HCT116 (cell line): ENCODE measurements at regions not wholly inside any gene's neighbourhood (a gene's known extent, or its start where the extent isn't known, plus 50 kb on each side); places are given as distances from the start of the nearest gene placed in this dataset.

Experiments used
- ATAC-seq: fragments of 200-7000 bp; cut with Tn5 transposase; 2 replicates; pipeline ENCODE4 v1.9.1; 2020; ENCODE audit warnings: mild to moderate bottlenecking, moderate library complexity
- BruUV-seq: library from RNA; stranded (reverse); fragments of 400-500 nt; replicated peaks from 2 replicates; lab custom pipeline; 2021; lab: Mats Ljungman, UMichigan
- CTCF ChIA-PET: fragments of 300-600 bp; sonication (Branson Sonifier 250); formaldehyde crosslinking; loops from one replicate; lab custom pipeline; 2021; ENCODE audit warnings: antibody characterized with exemption; lab: Charles Lee
- POLR2A ChIA-PET: fragments of 300-600, 350-600 bp; sonication (Branson Sonifier 250); formaldehyde crosslinking; loops from one replicate; lab custom pipeline; 2021; ENCODE audit warnings: antibody characterized with exemption; lab: Charles Lee
- RAD21 ChIA-PET, 2 experiments: fragments of 300-600 bp; sonication (Branson Sonifier 250); formaldehyde crosslinking; loops; one replicate each; lab custom pipeline; 2023; ENCODE audit warnings: low total read pairs in 2 of 2; ENCODE audit not compliant: uncharacterized antibody in 2 of 2, unreplicated experiment in 2 of 2, low non-redundant PET in 1 of 2; lab: Charles Lee
- DNase-seq: peaks from one replicate; pipeline ENCODE4 v3.0.0-alpha.2; 2010; ENCODE audit warnings: low read depth, low spot score
- H2AFZ ChIP-seq: fragments of 200-600 bp; shearing (Covaris generic), sonication (generic); 2 replicates; pipeline ENCODE4 v1.6.1; 2017; ENCODE audit warnings: low read depth, mixed run types, mixed read lengths, antibody characterized with exemption, low read length; ENCODE audit not compliant: poor library complexity, severe bottlenecking
- H3K27ac ChIP-seq: 2 replicates; pipeline ENCODE4 v1.5.1; 2012; ENCODE audit warnings: low read depth, low read length
- H3K27me3 ChIP-seq: fragments of 200-600 bp; sonication (generic); 2 replicates; pipeline ENCODE4 v1.6.1; 2016; ENCODE audit warnings: mixed run types, low read length, mixed read lengths; ENCODE audit not compliant: insufficient read depth
- H3K36me3 ChIP-seq, 2 experiments: fragments of 200-500 bp in 1 of 2; fragments of 200-600 bp in 1 of 2; sonication (Bioruptor generic) in 1 of 2; sonication (generic) in 1 of 2; 2 replicates each; pipeline versions ENCODE4 v1.5.1 to v1.6.1; 2014 to 2016; ENCODE audit warnings: low read length in 2 of 2, inconsistent platforms in 1 of 2, mixed read lengths in 1 of 2, mixed run types in 1 of 2; ENCODE audit not compliant: insufficient read depth in 2 of 2, control insufficient read depth in 1 of 2
- H3K4me1 ChIP-seq, 2 experiments: fragments of 200-600 bp in 1 of 2; sonication (generic) in 1 of 2; 2 replicates each; pipeline versions ENCODE4 v1.5.1 to v1.6.1; 2012 to 2017; ENCODE audit warnings: low read length in 2 of 2, inconsistent platforms in 1 of 2, mild to moderate bottlenecking in 1 of 2, mixed read lengths in 1 of 2, mixed run types in 1 of 2, moderate library complexity in 1 of 2; ENCODE audit not compliant: insufficient read depth in 2 of 2, control insufficient read depth in 1 of 2
- H3K4me2 ChIP-seq: fragments of 200-600 bp; sonication (generic); 2 replicates; pipeline ENCODE4 v1.6.1; 2017; ENCODE audit warnings: mixed run types, low read length, mixed read lengths
- H3K4me3 ChIP-seq, 2 experiments: fragments of 200-600 bp in 1 of 2; sonication (generic) in 1 of 2; replicated peaks in 1 of 2; 2 replicates each; pipeline ENCODE4 v1.5.1; 2011 to 2016; ENCODE audit warnings: low read length in 2 of 2, control low read depth in 1 of 2, low read depth in 1 of 2, mild to moderate bottlenecking in 1 of 2, mixed read lengths in 1 of 2, mixed run types in 1 of 2
- H3K79me2 ChIP-seq: fragments of 200-600 bp; sonication (generic); 2 replicates; pipeline ENCODE4 v1.6.1; 2017; ENCODE audit warnings: mild to moderate bottlenecking, mixed run types, low read length, moderate library complexity, mixed read lengths; ENCODE audit not compliant: insufficient read depth
- H3K9ac ChIP-seq: fragments of 200-600 bp; sonication (generic); 2 replicates; pipeline ENCODE4 v1.6.1; 2016; ENCODE audit warnings: low read length, mixed read lengths
- H3K9me2 ChIP-seq: fragments of 200-600 bp; sonication (generic), shearing (Covaris generic); 2 replicates; pipeline ENCODE4 v1.6.1; 2017; ENCODE audit warnings: mixed run types, mild to moderate bottlenecking, moderate library complexity; ENCODE audit not compliant: insufficient read depth
- H3K9me3 ChIP-seq, 2 experiments: fragments of 200-500 bp in 1 of 2; fragments of 200-600 bp in 1 of 2; sonication (Bioruptor generic) in 1 of 2; sonication (generic) in 1 of 2; 2 replicates each; pipeline ENCODE4 v1.6.1; 2014 to 2017; ENCODE audit warnings: low read length in 2 of 2, mixed read lengths in 2 of 2, inconsistent platforms in 1 of 2, low read depth in 1 of 2, mild to moderate bottlenecking in 1 of 2, mixed run types in 1 of 2, moderate library complexity in 1 of 2; ENCODE audit not compliant: control insufficient read depth in 1 of 2, insufficient read depth in 1 of 2
- H4K20me1 ChIP-seq: fragments of 200-600 bp; sonication (generic), shearing (Covaris generic); 2 replicates; pipeline ENCODE4 v1.6.1; 2017; ENCODE audit warnings: mixed run types, mild to moderate bottlenecking, moderate library complexity; ENCODE audit not compliant: insufficient read depth
- CBX3 ChIP-seq: IDR thresholded peaks from 2 replicates; pipeline ENCODE4 v1.6.1; 2012; ENCODE audit warnings: low read depth
- CEBPB ChIP-seq: IDR thresholded peaks from 2 replicates; pipeline ENCODE4 v1.6.1; 2012; ENCODE audit warnings: low read depth
- EGR1 ChIP-seq: IDR thresholded peaks from 2 replicates; pipeline ENCODE4 v1.6.1; 2012; ENCODE audit warnings: low read depth
- EZH2 ChIP-seq: fragments of 200-600 bp; sonication (generic); IDR thresholded peaks from 2 replicates; pipeline ENCODE4 v1.6.1; 2017; ENCODE audit warnings: antibody characterized with exemption, mixed run types
- EZH2phosphoT487 ChIP-seq: fragments of 200-600 bp; IDR thresholded peaks from 2 replicates; pipeline ENCODE4 v1.6.1; 2018; ENCODE audit warnings: antibody characterized with exemption, borderline replicate concordance
- JUND ChIP-seq: IDR thresholded peaks from 2 replicates; pipeline ENCODE4 v1.6.1; 2012
- MAX ChIP-seq: IDR thresholded peaks from 2 replicates; pipeline ENCODE4 v1.6.1; 2012
- POLR2A ChIP-seq: IDR thresholded peaks from 2 replicates; pipeline ENCODE4 v1.7.0; 2011; ENCODE audit warnings: borderline replicate concordance; ENCODE audit not compliant: insufficient read depth, insufficient read length; ENCODE audit errors: extremely low read depth
- POLR2AphosphoS5 ChIP-seq: IDR thresholded peaks from 2 replicates; pipeline ENCODE4 v1.6.1; 2011; ENCODE audit warnings: mild to moderate bottlenecking, low read depth, low read length, moderate library complexity
- RAD21 ChIP-seq: IDR thresholded peaks from 2 replicates; pipeline ENCODE4 v1.6.1; 2012; ENCODE audit warnings: low read depth, mild to moderate bottlenecking
- SRF ChIP-seq: IDR thresholded peaks from 2 replicates; pipeline ENCODE4 v1.6.1; 2012; ENCODE audit warnings: low read depth
- YY1 ChIP-seq: IDR thresholded peaks from 2 replicates; pipeline ENCODE4 v1.6.1; 2011; ENCODE audit warnings: low read length, low read depth, moderate library complexity, mild to moderate bottlenecking; ENCODE audit not compliant: insufficient replicate concordance; ENCODE audit errors: extremely low read depth
- ZBTB33 ChIP-seq: IDR thresholded peaks from 2 replicates; pipeline ENCODE4 v1.6.1; 2011; ENCODE audit warnings: mild to moderate bottlenecking, low read length, moderate library complexity; ENCODE audit not compliant: insufficient replicate concordance; ENCODE audit errors: extremely low read depth
- ZFX ChIP-seq: fragments of 450-650 bp; IDR thresholded peaks from 2 replicates; pipeline ENCODE4 v1.6.1; 2017
- ZNF274 ChIP-seq: fragments of 200-500 bp; sonication (Bioruptor generic); IDR thresholded peaks from 2 replicates; pipeline ENCODE4 v1.6.1; 2014; ENCODE audit warnings: mild to moderate bottlenecking, low read depth, low read length, inconsistent platforms
- intact Hi-C: fragments of 100-400 bp; cut with micrococcal nuclease; formaldehyde crosslinking; loops from 2 replicates; pipeline ENCODE4 v1.10.0; 2022

GRCh38 chr4:114103908-114104307 lies 124.5 kb upstream of the ARSJ start:
- Histone ChIP-seq H2AFZ (peak overlapping the region; percentile 86), H3K9ac (no peak overlapping the region), H3K4me3 (no peak overlapping the region), H3K27ac (no peak overlapping the region), H3K79me2 (no peaks in the 10 kb centered on the region), H3K4me1 (peaks cover 0 to 2% of the 10 kb centered on the region in 2 experiments; a peak in 2 of 4 replicates), H3K36me3 (no peaks in the 10 kb centered on the region), H3K4me2 (no peak overlapping the region), H3K9me3 (no peaks in the 10 kb centered on the region), H3K9me2 (no peaks in the 10 kb centered on the region), H3K27me3 (no peaks in the 10 kb centered on the region), H4K20me1 (no peaks in the 10 kb centered on the region)
- POLR2A ChIA-PET: no interaction called here
- no peak for ATAC-seq
- intact Hi-C loops: no loop called here
- CTCF ChIA-PET: no interaction called here
- BruUV-seq: no TSS peak
- no peak for DNase-seq
- TF ChIP-seq ZNF274 (no peak), POLR2AphosphoS5 (no peak), MAX (no peak), RAD21 (no peak), CEBPB (no peak), EZH2 (no peak), EZH2phosphoT487 (no peak), POLR2A (no peak), ZFX (no peak), ZBTB33 (no peak), SRF (no peak), JUND (no peak), EGR1 (no peak), CBX3 (no peak), YY1 (no peak)
- RAD21 ChIA-PET: no interaction called here
